Gastrocnemius medialis (tissue), 4 donors: ENCODE measurements at regions not wholly inside any gene's neighbourhood (a gene's known extent, or its start where the extent isn't known, plus 50 kb on each side); places are given as distances from the start of the nearest gene placed in this dataset.

Experiments
- POLR2A ChIP-seq, 2 donors: fragments of 450-650 bp; IDR thresholded peaks; one replicate each; pipeline ENCODE4 v1.6.1; 2017; ENCODE audit warnings: antibody characterized with exemption in 2 of 2, mild to moderate bottlenecking in 2 of 2, moderate library complexity in 2 of 2
- TF ChIP-seq, protein P1 (sequence below), 5 experiments: fragments of 450-650 bp in 3 of 5; fragments of 200-600 bp in 2 of 5; sonication (generic) in 2 of 5; IDR thresholded peaks in 4 of 5; conservative IDR thresholded peaks in 1 of 5; 1 replicate in 4 of 5; 2 replicates in 1 of 5; pipeline ENCODE4 v1.5.1; 2016 to 2019; ENCODE audit warnings: antibody characterized with exemption in 5 of 5, mild to moderate bottlenecking in 3 of 5, moderate library complexity in 3 of 5

- TF ChIP-seq, protein P1, sequence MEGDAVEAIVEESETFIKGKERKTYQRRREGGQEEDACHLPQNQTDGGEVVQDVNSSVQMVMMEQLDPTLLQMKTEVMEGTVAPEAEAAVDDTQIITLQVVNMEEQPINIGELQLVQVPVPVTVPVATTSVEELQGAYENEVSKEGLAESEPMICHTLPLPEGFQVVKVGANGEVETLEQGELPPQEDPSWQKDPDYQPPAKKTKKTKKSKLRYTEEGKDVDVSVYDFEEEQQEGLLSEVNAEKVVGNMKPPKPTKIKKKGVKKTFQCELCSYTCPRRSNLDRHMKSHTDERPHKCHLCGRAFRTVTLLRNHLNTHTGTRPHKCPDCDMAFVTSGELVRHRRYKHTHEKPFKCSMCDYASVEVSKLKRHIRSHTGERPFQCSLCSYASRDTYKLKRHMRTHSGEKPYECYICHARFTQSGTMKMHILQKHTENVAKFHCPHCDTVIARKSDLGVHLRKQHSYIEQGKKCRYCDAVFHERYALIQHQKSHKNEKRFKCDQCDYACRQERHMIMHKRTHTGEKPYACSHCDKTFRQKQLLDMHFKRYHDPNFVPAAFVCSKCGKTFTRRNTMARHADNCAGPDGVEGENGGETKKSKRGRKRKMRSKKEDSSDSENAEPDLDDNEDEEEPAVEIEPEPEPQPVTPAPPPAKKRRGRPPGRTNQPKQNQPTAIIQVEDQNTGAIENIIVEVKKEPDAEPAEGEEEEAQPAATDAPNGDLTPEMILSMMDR (IDR thresholded peaks at IDR 0.05 in 4 of 5, conservative IDR thresholded peaks at IDR 0.05 in 1 of 5): no peak
- no peak for TF ChIP-seq POLR2A (IDR thresholded peaks at IDR 0.05)
Observed at GRCh38 chr6:68042339-68043121, 592.6 kb upstream of the ADGRB3 start.
